ENCODE measurements at regions not wholly inside any gene's neighbourhood (a gene's known extent, or its start where the extent isn't known, plus 50 kb on each side); places are given as distances from the start of the nearest gene placed in this dataset.

DNA sequence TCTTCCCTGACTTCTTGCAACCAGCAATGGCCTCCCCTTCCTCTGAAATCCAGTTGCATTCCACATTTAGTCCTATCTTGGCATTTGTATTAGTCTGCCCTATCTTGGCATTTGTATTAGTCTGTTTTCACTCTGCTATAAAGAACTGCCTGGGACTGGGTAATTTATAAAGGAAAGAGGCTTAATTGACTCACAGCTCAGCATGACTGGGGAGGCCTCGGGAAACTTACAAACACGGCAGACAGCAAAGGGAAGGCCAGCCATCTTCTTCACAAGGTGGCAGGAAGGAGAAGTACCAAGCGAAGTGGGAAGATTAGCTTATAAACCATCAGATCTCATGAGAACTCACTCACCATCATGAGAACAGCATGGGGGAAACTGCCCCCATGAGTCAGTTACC lies 234.5 kb upstream of the COPS8 start:
- H3K4me3 ChIP-seq (ENCODE audit: low read length) = no peak overlapping the region
- H3K9me3 ChIP-seq (ENCODE audit: insufficient read depth, low read depth, low read length) = no peaks in the 10 kb centered on the region
- WGBS = 80% methylated on average over 2 of the region's 3 CpGs
- no peaks in the 10 kb centered on the region for H3K36me3 ChIP-seq (ENCODE audit: insufficient read depth, low read length)
- H3K27ac ChIP-seq (ENCODE audit: low read depth, low read length) = no peak overlapping the region
- H3K9ac ChIP-seq (ENCODE audit: low read depth, low read length) = no peak overlapping the region
- no peaks in the 10 kb centered on the region for H3K27me3 ChIP-seq (ENCODE audit: insufficient read depth, low read length)
- H3K4me1 ChIP-seq (ENCODE audit: insufficient read depth, low read length) = peaks cover 39% of the 10 kb centered on the region

GRCh38 chr2:236852100-236852976 lies 233.4 kb upstream of the COPS8 start:
- 90% methylated on average over 17 of the region's 17 CpGs for WGBS
- H3K36me3 ChIP-seq (ENCODE audit: insufficient read depth, low read length) = no peaks in the 10 kb centered on the region
- no peak overlapping the region for H3K27ac ChIP-seq (ENCODE audit: low read depth, low read length)

DNA sequence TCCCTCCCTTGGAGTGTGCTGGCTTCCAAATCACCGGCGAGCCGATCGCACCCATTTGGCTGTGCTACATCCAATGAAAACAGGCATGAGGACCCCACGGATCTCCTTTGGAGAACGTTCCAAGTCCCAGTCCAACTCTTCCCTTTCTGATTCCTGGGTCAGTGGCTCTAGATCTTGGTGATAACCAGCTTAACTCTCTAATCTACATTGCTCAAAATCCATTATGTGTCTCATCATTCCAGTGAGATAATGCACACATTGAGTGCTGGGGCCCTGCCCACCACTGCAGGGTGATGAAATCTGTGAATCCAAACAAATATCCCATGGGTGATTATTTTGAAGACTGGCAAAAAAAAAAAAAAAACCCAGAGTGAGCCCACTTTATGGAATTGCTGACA lies 232.7 kb upstream of the COPS8 start:
- no peaks in the 10 kb centered on the region for H3K9me3 ChIP-seq (ENCODE audit: insufficient read depth, low read depth, low read length)
- 94% methylated on average over 6 of the region's 6 CpGs for WGBS
- peaks cover 48% of the 10 kb centered on the region for H3K4me1 ChIP-seq (ENCODE audit: insufficient read depth, low read length)
- no peaks in the 10 kb centered on the region for H3K36me3 ChIP-seq (ENCODE audit: insufficient read depth, low read length)
- no peak overlapping the region for H3K9ac ChIP-seq (ENCODE audit: low read depth, low read length)
- H3K27ac ChIP-seq (ENCODE audit: low read depth, low read length) = no peak overlapping the region
- H3K27me3 ChIP-seq (ENCODE audit: insufficient read depth, low read length) = no peaks in the 10 kb centered on the region
- no peak overlapping the region for H3K4me3 ChIP-seq (ENCODE audit: low read length)

More at GRCh38 chr2:236852100-236852976, 233.4 kb upstream of the COPS8 start:
- Histone ChIP-seq H3K9me3 (ENCODE audit: insufficient read depth, low read depth, low read length) (no peaks in the 10 kb centered on the region), H3K4me1 (ENCODE audit: insufficient read depth, low read length) (peaks cover 42% of the 10 kb centered on the region), H3K4me3 (ENCODE audit: low read length) (no peak overlapping the region), H3K9ac (ENCODE audit: low read depth, low read length) (no peak overlapping the region), H3K27me3 (ENCODE audit: insufficient read depth, low read length) (no peaks in the 10 kb centered on the region)

DNA sequence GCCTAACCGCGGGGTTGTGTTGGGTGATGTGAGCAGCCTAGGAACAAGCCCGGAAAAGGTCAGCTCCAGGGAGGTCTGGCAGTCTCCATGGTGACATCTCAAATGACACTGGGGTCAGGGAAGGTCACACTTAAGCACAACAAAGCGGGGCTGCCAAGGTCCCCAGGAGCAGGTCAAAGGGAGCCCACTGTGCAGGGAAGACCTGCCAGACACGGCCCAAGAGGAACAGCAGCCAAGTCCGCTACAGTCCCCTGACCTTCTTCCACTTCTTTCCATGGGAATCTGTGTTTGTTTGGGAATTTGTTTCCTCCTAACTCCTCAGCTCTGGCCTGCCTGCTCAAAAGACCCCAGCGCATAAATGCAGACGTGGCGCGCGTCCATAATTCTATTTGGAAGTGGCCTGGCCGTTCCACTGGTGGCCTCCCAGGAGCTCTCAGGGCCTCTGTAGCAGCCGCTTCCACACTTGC lies 232.1 kb upstream of the COPS8 start:
- no peak overlapping the region for H3K27ac ChIP-seq (ENCODE audit: low read depth, low read length)
- no peaks in the 10 kb centered on the region for H3K27me3 ChIP-seq (ENCODE audit: insufficient read depth, low read length)
- no peak overlapping the region for H3K9ac ChIP-seq (ENCODE audit: low read depth, low read length)
- no peaks in the 10 kb centered on the region for H3K36me3 ChIP-seq (ENCODE audit: insufficient read depth, low read length)
- WGBS = 74% methylated on average over 13 of the region's 13 CpGs
- H3K4me3 ChIP-seq (ENCODE audit: low read length) = no peak overlapping the region
- no peaks in the 10 kb centered on the region for H3K9me3 ChIP-seq (ENCODE audit: insufficient read depth, low read depth, low read length)
- H3K4me1 ChIP-seq (ENCODE audit: insufficient read depth, low read length) = peaks cover 47% of the 10 kb centered on the region

- H3K27ac ChIP-seq (ENCODE audit: low read depth, low read length) = no peak overlapping the region
- no peak overlapping the region for H3K4me3 ChIP-seq (ENCODE audit: low read length)
- no peaks in the 10 kb centered on the region for H3K9me3 ChIP-seq (ENCODE audit: insufficient read depth, low read depth, low read length)
- WGBS = 94% methylated on average over 9 of the region's 9 CpGs
- no peaks in the 10 kb centered on the region for H3K27me3 ChIP-seq (ENCODE audit: insufficient read depth, low read length)
- H3K9ac ChIP-seq (ENCODE audit: low read depth, low read length) = no peak overlapping the region
- H3K4me1 ChIP-seq (ENCODE audit: insufficient read depth, low read length) = peaks cover 49% of the 10 kb centered on the region
- no peaks in the 10 kb centered on the region for H3K36me3 ChIP-seq (ENCODE audit: insufficient read depth, low read length)
Measured at GRCh38 chr2:236855176-236855865, 230.4 kb upstream of the COPS8 start.

DNA sequence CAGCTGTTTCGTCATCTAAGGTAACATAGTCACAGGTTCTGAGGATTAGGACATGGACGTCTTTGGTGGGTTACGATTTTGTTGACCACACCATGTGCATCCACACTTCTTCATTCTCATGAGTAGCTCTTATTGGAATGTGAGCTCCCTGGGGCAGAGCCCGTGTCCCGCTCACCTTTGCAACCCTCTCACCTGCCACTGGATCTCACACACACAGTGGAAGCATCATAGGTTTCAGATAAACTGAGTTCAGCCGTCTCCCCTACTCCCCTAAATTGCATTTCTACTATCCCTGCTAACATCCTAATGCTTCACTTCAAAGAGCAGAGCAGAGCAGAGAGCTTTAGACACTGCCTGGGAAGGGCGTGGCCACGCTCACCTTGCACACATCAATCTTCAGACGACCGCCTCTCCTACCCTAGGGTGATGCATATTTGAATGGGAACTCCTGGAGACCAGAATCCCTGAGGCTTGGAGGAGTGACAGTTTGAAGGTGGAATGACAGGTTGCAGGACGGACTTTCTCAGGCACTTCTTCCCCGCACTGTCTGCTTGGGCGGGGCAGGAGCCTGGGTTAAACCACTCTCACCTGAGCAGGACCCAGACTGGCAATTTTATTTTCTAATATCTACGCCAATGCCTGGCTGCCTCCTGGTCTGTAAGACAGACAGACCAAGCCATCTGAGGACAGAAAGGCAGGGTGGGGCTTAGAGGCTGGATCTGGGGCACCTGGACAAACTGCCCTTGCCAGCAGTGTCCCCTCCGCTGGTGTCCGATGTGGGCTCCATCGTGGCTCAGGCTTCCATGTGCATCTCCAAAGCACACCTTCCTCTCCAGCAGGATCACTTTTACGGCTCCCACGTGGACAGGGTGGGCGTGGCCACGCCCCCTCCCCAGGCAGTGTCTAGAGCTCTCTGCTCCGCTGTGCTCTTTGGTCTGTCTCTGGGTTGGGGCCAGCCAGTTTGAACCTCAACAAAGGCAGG lies 229.5 kb upstream of the COPS8 start:
- H3K36me3 ChIP-seq (ENCODE audit: insufficient read depth, low read length) = no peaks in the 10 kb centered on the region
- H3K27me3 ChIP-seq (ENCODE audit: insufficient read depth, low read length) = no peaks in the 10 kb centered on the region
- no peak overlapping the region; the same call in 1 of the 2 replicates for H3K4me3 ChIP-seq (ENCODE audit: low read length)
- H3K4me1 ChIP-seq (ENCODE audit: insufficient read depth, low read length) = peaks cover 56% of the 10 kb centered on the region
- H3K9me3 ChIP-seq (ENCODE audit: insufficient read depth, low read depth, low read length) = no peaks in the 10 kb centered on the region
- H3K27ac ChIP-seq (ENCODE audit: low read depth, low read length) = no peak overlapping the region
- H3K9ac ChIP-seq (ENCODE audit: low read depth, low read length) = no peak overlapping the region
- 62% methylated on average over 20 of the region's 22 CpGs for WGBS

GRCh38 chr2:236856848-236857235 lies 228.8 kb upstream of the COPS8 start:
- no peaks in the 10 kb centered on the region for H3K9me3 ChIP-seq (ENCODE audit: insufficient read depth, low read depth, low read length)
- H3K4me3 ChIP-seq (ENCODE audit: low read length) = peak overlapping the region; percentile 14; the same call in 1 of the 2 replicates
- no peaks in the 10 kb centered on the region for H3K27me3 ChIP-seq (ENCODE audit: insufficient read depth, low read length)
- H3K9ac ChIP-seq (ENCODE audit: low read depth, low read length) = no peak overlapping the region
- H3K27ac ChIP-seq (ENCODE audit: low read depth, low read length) = no peak overlapping the region
- H3K36me3 ChIP-seq (ENCODE audit: insufficient read depth, low read length) = no peaks in the 10 kb centered on the region
- peaks cover 56% of the 10 kb centered on the region for H3K4me1 ChIP-seq (ENCODE audit: insufficient read depth, low read length)
- WGBS = 28% methylated on average over 2 of the region's 3 CpGs

DNA sequence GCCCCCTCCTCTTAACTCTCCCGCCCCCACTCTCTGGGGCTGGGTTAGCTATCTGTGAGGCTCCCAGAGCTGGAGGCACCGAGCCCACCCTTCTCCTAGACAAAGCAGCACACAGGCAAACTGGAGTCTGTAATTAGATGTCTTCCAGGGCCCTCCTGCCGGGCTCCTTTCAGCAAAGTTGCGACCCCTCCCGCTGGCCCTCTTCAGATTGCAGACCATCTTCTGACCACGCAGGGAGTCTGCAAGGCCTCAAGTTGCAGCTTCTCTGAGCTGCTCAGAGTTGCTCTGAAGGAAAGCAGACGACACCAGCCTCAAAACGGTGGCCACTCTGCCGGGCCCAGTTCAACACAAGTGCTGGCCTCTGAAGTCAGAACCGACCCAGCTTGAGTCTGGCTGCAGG lies 228.4 kb upstream of the COPS8 start:
- Histone ChIP-seq H3K9ac (ENCODE audit: low read depth, low read length) (no peak overlapping the region), H3K27ac (ENCODE audit: low read depth, low read length) (peak overlapping the region; percentile 61; the same call in 1 of the 2 replicates), H3K4me1 (ENCODE audit: insufficient read depth, low read length) (peaks cover 54% of the 10 kb centered on the region), H3K9me3 (ENCODE audit: insufficient read depth, low read depth, low read length) (no peaks in the 10 kb centered on the region), H3K4me3 (ENCODE audit: low read length) (no peak overlapping the region; the same call in 1 of the 2 replicates), H3K36me3 (ENCODE audit: insufficient read depth, low read length) (no peaks in the 10 kb centered on the region), H3K27me3 (ENCODE audit: insufficient read depth, low read length) (no peaks in the 10 kb centered on the region)
- 7% methylated on average over 9 of the region's 10 CpGs for WGBS

- Histone ChIP-seq H3K4me3 (ENCODE audit: low read length) (no peak overlapping the region), H3K9ac (ENCODE audit: low read depth, low read length) (no peak overlapping the region), H3K9me3 (ENCODE audit: insufficient read depth, low read depth, low read length) (no peaks in the 10 kb centered on the region), H3K27me3 (ENCODE audit: insufficient read depth, low read length) (no peaks in the 10 kb centered on the region), H3K27ac (ENCODE audit: low read depth, low read length) (no peak overlapping the region; the same call in 1 of the 2 replicates), H3K36me3 (ENCODE audit: insufficient read depth, low read length) (no peaks in the 10 kb centered on the region), H3K4me1 (ENCODE audit: insufficient read depth, low read length) (peaks cover 50% of the 10 kb centered on the region)
- 88% methylated on average over 7 of the region's 7 CpGs for WGBS
Measured at GRCh38 chr2:236857781-236858180, 227.9 kb upstream of the COPS8 start.

DNA sequence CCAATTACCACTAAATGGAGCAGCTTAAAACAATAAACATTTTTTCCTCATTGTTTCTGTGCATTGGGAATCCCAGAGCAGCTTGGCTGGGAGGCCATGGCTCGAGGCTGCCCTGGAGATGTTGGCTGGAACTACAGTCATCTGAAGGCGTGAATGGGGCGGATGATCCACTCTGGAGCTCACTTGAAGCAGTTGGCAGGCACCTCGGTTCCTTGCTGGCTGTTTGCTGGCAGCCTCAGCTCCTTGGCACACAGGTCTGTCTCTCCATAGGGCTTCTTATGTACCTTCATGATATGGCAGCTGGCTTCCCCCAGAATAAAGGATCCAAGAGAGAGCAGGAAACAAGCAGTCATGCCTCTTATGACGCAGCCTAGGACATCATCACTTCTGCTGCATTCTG lies 227.0 kb upstream of the COPS8 start:
- Histone ChIP-seq H3K27me3 (ENCODE audit: insufficient read depth, low read length) (no peaks in the 10 kb centered on the region), H3K4me3 (ENCODE audit: low read length) (no peak overlapping the region), H3K4me1 (ENCODE audit: insufficient read depth, low read length) (peaks cover 44% of the 10 kb centered on the region), H3K9me3 (ENCODE audit: insufficient read depth, low read depth, low read length) (0 out of 2 replicates have a peak, but pooled peaks cover under 1% of the 10 kb centered on the region), H3K36me3 (ENCODE audit: insufficient read depth, low read length) (no peaks in the 10 kb centered on the region), H3K27ac (ENCODE audit: low read depth, low read length) (no peak overlapping the region), H3K9ac (ENCODE audit: low read depth, low read length) (no peak overlapping the region)
- WGBS = 95% methylated on average over 5 of the region's 5 CpGs

Measured in HUES64 (cell line).